DOHH2 (cell line): ENCODE measurements at regions not wholly inside any gene's neighbourhood (a gene's known extent, or its start where the extent isn't known, plus 50 kb on each side); places are given as distances from the start of the nearest gene placed in this dataset.

Experiments
- H3F3A ChIP-seq: fragments of 200-600 bp; sonication (generic), shearing (Covaris generic); 2 replicates; pipeline ENCODE4 v1.6.0; 2016; ENCODE audit warnings: antibody characterized with exemption, mild to moderate bottlenecking; ENCODE audit not compliant: control insufficient read depth, insufficient read depth
- H3K27ac ChIP-seq: fragments of 200-600 bp; sonication (generic); 2 replicates; pipeline ENCODE4 v1.5.1; 2014; ENCODE audit warnings: low read depth, mild to moderate bottlenecking, low read length, moderate library complexity
- H3K27me3 ChIP-seq: fragments of 200-600 bp; sonication (generic); 2 replicates; pipeline ENCODE4 v1.6.1; 2014; ENCODE audit warnings: mild to moderate bottlenecking, low read length, mixed read lengths; ENCODE audit not compliant: control insufficient read depth
- H3K36me3 ChIP-seq: fragments of 200-600 bp; sonication (generic); 2 replicates; pipeline ENCODE4 v1.6.1; 2014; ENCODE audit warnings: mild to moderate bottlenecking, low read length, moderate library complexity, mixed read lengths; ENCODE audit not compliant: control insufficient read depth
- H3K4me1 ChIP-seq: fragments of 200-600 bp; sonication (generic); 2 replicates; pipeline ENCODE4 v1.6.1; 2014; ENCODE audit warnings: mild to moderate bottlenecking, low read length, mixed read lengths; ENCODE audit not compliant: control insufficient read depth
- H3K4me2 ChIP-seq: fragments of 200-600 bp; sonication (generic); 2 replicates; pipeline ENCODE4 v1.6.0; 2014; ENCODE audit warnings: mild to moderate bottlenecking, low read length, moderate library complexity
- H3K4me3 ChIP-seq: fragments of 200-600 bp; sonication (generic); 2 replicates; pipeline ENCODE4 v1.5.1; 2014; ENCODE audit warnings: mild to moderate bottlenecking, low read length, mixed read lengths
- H3K79me2 ChIP-seq: fragments of 200-600 bp; sonication (generic); 2 replicates; pipeline ENCODE4 v1.6.1; 2014; ENCODE audit warnings: mild to moderate bottlenecking, low read length, mixed read lengths; ENCODE audit not compliant: control insufficient read depth
- H3K9me2 ChIP-seq: fragments of 200-600 bp; sonication (generic); replicated peaks from 2 replicates; pipeline ENCODE4 v1.6.1; 2014; ENCODE audit warnings: mild to moderate bottlenecking, low read length, mixed read lengths; ENCODE audit not compliant: control insufficient read depth
- H3K9me3 ChIP-seq: fragments of 200-600 bp; sonication (generic); 2 replicates; pipeline ENCODE4 v1.6.1; 2014; ENCODE audit warnings: antibody characterized with exemption, low read length, mixed read lengths; ENCODE audit not compliant: control insufficient read depth, insufficient read depth
- H4K20me1 ChIP-seq: fragments of 200-600 bp; sonication (generic); 2 replicates; pipeline ENCODE4 v1.6.0; 2014; ENCODE audit warnings: low read depth, mild to moderate bottlenecking, antibody characterized with exemption, low read length, moderate library complexity; ENCODE audit not compliant: control insufficient read depth, insufficient read depth
- EZH2phosphoT487 ChIP-seq: fragments of 200-600 bp; sonication (generic); IDR thresholded peaks from 2 replicates; pipeline ENCODE4 v1.6.1; 2017; ENCODE audit warnings: borderline replicate concordance, mild to moderate bottlenecking, antibody characterized with exemption, low read length, moderate library complexity, mixed read lengths
- TF ChIP-seq, protein P1 (sequence below): fragments of 200-600 bp; sonication (generic); IDR thresholded peaks from one replicate; pipeline ENCODE4 v1.5.1; 2014; ENCODE audit warnings: antibody characterized with exemption, mild to moderate bottlenecking, low read depth, low read length; ENCODE audit not compliant: poor library complexity, severe bottlenecking

DNA sequence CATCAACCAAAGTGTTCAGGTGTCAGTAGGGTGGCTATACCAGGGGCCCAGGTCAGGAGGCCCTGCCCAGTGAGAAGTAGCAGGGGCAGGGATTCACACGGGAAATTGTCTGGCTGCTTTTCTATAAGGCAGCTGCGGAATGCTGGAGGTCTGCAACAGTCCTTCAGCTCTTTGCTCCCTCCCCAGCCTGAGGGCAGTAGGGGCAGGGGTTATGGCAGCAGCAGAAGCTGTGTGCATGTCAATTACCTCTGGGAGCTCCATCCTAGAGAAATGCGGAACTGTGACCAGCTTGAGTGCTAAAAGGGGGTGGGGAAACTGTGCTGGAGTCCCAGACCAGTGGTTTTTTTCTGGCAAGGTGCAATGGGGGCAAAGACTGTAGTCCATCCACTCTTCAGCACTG, 810.4 kb downstream of the PCDH7 start:
- Histone ChIP-seq H3K4me2 (no peak overlapping the region), H3K27ac (no peak overlapping the region), H3K27me3 (no peaks in the 10 kb centered on the region), H3K4me1 (no peaks in the 10 kb centered on the region), H3K4me3 (no peak overlapping the region), H4K20me1 (no peaks in the 10 kb centered on the region), H3K9me2 (no peaks in the 10 kb centered on the region), H3K79me2 (no peaks in the 10 kb centered on the region), H3F3A (no peaks in the 10 kb centered on the region), H3K36me3 (no peaks in the 10 kb centered on the region), H3K9me3 (no peaks in the 10 kb centered on the region)
- TF ChIP-seq, protein P1, sequence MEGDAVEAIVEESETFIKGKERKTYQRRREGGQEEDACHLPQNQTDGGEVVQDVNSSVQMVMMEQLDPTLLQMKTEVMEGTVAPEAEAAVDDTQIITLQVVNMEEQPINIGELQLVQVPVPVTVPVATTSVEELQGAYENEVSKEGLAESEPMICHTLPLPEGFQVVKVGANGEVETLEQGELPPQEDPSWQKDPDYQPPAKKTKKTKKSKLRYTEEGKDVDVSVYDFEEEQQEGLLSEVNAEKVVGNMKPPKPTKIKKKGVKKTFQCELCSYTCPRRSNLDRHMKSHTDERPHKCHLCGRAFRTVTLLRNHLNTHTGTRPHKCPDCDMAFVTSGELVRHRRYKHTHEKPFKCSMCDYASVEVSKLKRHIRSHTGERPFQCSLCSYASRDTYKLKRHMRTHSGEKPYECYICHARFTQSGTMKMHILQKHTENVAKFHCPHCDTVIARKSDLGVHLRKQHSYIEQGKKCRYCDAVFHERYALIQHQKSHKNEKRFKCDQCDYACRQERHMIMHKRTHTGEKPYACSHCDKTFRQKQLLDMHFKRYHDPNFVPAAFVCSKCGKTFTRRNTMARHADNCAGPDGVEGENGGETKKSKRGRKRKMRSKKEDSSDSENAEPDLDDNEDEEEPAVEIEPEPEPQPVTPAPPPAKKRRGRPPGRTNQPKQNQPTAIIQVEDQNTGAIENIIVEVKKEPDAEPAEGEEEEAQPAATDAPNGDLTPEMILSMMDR: no peak
- TF ChIP-seq EZH2phosphoT487: no peak

DNA sequence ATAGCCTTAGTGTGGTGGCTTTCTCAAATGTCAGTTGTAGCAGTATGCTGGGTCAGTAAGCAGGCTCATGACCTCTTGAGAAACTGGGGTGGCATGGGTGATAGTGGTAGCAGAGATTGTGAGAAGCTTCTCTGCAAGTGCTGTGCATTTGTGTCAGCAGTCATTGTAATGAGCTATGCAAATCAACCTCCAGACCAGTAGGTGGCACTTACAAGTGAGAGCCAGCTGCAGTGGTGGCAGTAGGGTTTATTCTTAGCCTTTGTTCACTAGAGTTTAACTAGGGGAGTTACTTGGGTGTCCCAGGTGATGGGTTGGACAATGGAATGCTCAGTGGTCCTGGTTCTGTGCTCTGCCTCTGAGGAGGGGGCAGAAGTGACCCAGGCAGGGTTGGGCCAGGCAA, 818.7 kb downstream of the PCDH7 start:
- TF ChIP-seq, protein P1: no peak
- TF ChIP-seq EZH2phosphoT487: no peak
- Histone ChIP-seq H3K9me3 (no peaks in the 10 kb centered on the region), H3K79me2 (no peaks in the 10 kb centered on the region), H4K20me1 (no peaks in the 10 kb centered on the region), H3K36me3 (no peaks in the 10 kb centered on the region), H3K4me3 (no peak overlapping the region), H3K27me3 (no peaks in the 10 kb centered on the region), H3K27ac (no peak overlapping the region), H3K9me2 (no peaks in the 10 kb centered on the region), H3K4me1 (no peaks in the 10 kb centered on the region), H3K4me2 (no peak overlapping the region), H3F3A (no peaks in the 10 kb centered on the region)

DNA sequence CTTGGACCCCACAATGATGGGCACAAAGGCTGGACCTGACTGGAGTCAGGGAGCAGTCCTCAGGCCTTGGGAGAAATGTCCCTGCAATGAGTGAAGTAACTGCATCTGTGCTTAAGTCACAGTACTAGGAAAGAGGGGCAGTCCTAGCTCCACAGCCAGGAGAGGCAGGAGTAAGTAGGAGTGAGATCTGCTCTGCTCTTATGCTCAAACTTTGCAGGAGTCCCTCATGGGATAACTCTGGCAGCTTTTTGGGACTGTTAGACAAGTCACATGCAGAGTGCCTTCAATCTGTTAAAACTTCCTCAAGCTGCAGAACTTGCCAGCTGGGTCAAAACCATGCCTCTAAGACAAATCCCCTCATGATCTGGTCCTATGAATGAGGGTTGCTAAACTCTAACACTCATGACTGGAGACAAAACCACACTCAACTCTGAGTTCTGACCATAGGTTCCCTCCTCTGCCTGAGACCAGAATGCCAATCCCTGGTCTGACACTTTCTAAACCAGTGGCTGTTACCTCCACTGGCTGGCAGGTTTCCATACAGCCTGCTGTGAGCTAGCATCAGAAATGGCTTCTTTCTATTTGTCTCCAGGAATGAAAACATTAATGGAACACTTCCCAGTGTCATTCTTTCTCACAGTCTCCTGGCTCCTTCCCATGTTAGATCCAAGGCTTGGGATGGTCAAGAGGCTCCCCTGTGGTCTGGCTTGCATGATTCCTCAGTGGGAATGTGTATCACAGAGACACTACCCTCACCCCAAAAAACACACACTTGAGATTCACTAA, 819.3 kb downstream of the PCDH7 start:
- no peaks in the 10 kb centered on the region for H3K79me2 ChIP-seq
- H3K4me2 ChIP-seq: no peak overlapping the region
- H3K9me2 ChIP-seq: no peaks in the 10 kb centered on the region
- no peaks in the 10 kb centered on the region for H3K27me3 ChIP-seq
- no peaks in the 10 kb centered on the region for H3K4me1 ChIP-seq
- H3K9me3 ChIP-seq: no peaks in the 10 kb centered on the region
- no peaks in the 10 kb centered on the region for H4K20me1 ChIP-seq
- H3K4me3 ChIP-seq: no peak overlapping the region
- TF ChIP-seq, protein P1: no peak
- no peak for TF ChIP-seq EZH2phosphoT487
- no peak overlapping the region for H3K27ac ChIP-seq
- H3K36me3 ChIP-seq: no peaks in the 10 kb centered on the region
- no peaks in the 10 kb centered on the region for H3F3A ChIP-seq
